ENCODE measurements at regions not wholly inside any gene's neighbourhood (a gene's known extent, or its start where the extent isn't known, plus 50 kb on each side); places are given as distances from the start of the nearest gene placed in this dataset.

DNA sequence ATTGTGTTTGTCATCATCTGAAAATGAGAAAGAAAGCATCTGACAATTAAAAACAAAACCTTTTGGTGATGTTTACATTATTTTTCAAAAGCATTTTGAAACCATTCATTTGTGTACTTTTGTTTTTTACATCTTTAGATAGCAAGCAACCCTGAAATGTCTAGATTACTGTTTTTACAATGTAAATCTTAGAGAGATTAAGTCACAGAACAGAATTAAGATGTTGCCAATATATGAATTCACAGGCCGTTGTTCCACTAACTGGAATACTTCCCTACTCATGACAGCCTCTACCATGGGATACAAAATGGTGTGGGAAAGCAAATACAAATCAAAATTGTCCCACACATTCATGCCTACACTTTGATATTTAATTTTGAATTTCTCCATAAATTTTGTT lies 480.0 kb upstream of the ZEB2 start:
- Histone ChIP-seq H3K27ac (no peak overlapping the region), H3K9me3 (no peaks in the 10 kb centered on the region)
- TF ChIP-seq, protein P1, sequence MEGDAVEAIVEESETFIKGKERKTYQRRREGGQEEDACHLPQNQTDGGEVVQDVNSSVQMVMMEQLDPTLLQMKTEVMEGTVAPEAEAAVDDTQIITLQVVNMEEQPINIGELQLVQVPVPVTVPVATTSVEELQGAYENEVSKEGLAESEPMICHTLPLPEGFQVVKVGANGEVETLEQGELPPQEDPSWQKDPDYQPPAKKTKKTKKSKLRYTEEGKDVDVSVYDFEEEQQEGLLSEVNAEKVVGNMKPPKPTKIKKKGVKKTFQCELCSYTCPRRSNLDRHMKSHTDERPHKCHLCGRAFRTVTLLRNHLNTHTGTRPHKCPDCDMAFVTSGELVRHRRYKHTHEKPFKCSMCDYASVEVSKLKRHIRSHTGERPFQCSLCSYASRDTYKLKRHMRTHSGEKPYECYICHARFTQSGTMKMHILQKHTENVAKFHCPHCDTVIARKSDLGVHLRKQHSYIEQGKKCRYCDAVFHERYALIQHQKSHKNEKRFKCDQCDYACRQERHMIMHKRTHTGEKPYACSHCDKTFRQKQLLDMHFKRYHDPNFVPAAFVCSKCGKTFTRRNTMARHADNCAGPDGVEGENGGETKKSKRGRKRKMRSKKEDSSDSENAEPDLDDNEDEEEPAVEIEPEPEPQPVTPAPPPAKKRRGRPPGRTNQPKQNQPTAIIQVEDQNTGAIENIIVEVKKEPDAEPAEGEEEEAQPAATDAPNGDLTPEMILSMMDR (IDR thresholded peaks at IDR 0.05), result no peak

GRCh38 chr2:144999071-144999875 lies 479.4 kb upstream of the ZEB2 start:
- no peak for ATAC-seq

More for the DNA sequence above, 480.0 kb upstream of the ZEB2 start:
- Histone ChIP-seq H3K27me3 (no peaks in the 10 kb centered on the region), H3K4me1 (no peaks in the 10 kb centered on the region), H3K4me3 (no peak overlapping the region), H3K36me3 (no peaks in the 10 kb centered on the region)
- DNase-seq (no peak), ATAC-seq (no peak)
- intact Hi-C loops (cut with DNase I), result no loop called here

GRCh38 chr2:144998435-144998834 lies 478.5 kb upstream of the ZEB2 start:
- Histone ChIP-seq H3K36me3 (no peaks in the 10 kb centered on the region), H3K4me1 (no peaks in the 10 kb centered on the region), H3K27ac (no peak overlapping the region), H3K4me3 (no peak overlapping the region), H3K9me3 (no peaks in the 10 kb centered on the region), H3K27me3 (no peaks in the 10 kb centered on the region)
- no peak for ATAC-seq
- no peak for DNase-seq
- intact Hi-C loops (cut with DNase I), result no loop called here
- TF ChIP-seq, protein P1 (IDR thresholded peaks at IDR 0.05), result no peak

More at GRCh38 chr2:144999071-144999875, 479.4 kb upstream of the ZEB2 start:
- TF ChIP-seq, protein P1 (IDR thresholded peaks at IDR 0.05), result no peak
- intact Hi-C loops (cut with DNase I), result no loop called here
- no peaks in the 10 kb centered on the region for H3K4me1 ChIP-seq
- no peaks in the 10 kb centered on the region for H3K27me3 ChIP-seq
- no peak overlapping the region for H3K4me3 ChIP-seq
- no peaks in the 10 kb centered on the region for H3K9me3 ChIP-seq
- DNase-seq, result no peak
- no peak overlapping the region for H3K27ac ChIP-seq
- no peaks in the 10 kb centered on the region for H3K36me3 ChIP-seq

DNA sequence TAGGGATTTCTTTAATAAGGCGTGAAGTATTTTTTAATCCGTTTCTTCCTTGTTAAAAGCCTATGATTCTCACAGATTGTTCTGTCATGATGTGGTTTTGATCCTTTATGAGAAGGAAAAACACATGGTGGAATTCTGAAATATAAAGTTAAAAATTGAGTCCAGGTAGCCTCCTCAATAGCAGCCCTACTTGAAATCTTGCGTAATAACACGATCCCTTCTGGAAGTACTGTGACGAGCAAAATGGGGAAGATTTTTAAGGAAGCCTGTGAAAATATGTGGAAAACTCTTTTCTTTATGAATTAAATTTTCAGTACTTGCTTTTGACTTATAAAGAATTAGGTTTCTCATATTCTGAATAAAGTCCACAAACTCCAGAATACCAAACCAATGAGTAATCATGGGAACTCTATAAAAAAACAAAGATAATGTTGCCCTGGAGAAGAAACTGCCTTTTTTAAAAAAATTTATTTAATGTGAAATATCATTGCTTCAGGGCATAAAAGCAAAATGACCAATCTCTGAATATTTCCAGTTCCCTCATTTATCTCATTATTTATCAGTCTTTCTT lies 476.4 kb upstream of the ZEB2 start:
- no peaks in the 10 kb centered on the region for H3K4me1 ChIP-seq
- no peak for ATAC-seq
- DNase-seq, result no peak
- H3K9me3 ChIP-seq, result no peaks in the 10 kb centered on the region
- no peaks in the 10 kb centered on the region for H3K36me3 ChIP-seq
- H3K27ac ChIP-seq, result peak overlapping the region in 1 of 2 donors; percentile 6
- H3K4me3 ChIP-seq, result no peak overlapping the region
- H3K27me3 ChIP-seq, result no peaks in the 10 kb centered on the region
- intact Hi-C loops (cut with DNase I), result no loop called here
- TF ChIP-seq, protein P1 (IDR thresholded peaks at IDR 0.05), result no peak

- Histone ChIP-seq H3K27me3 (no peaks in the 10 kb centered on the region), H3K36me3 (no peaks in the 10 kb centered on the region), H3K4me3 (no peak overlapping the region), H3K27ac (no peak overlapping the region), H3K4me1 (peaks cover 0 to 1% of the 10 kb centered on the region in 2 donors), H3K9me3 (no peaks in the 10 kb centered on the region)
- no peak for ATAC-seq
- peak in 1 of 4 donors; percentile 19 for DNase-seq
- intact Hi-C loops (cut with DNase I), result no loop called here
- TF ChIP-seq, protein P1 (IDR thresholded peaks at IDR 0.05), result no peak
These were observed 475.6 kb upstream of the ZEB2 start for GRCh38 chr2:144995482-144995881.

All from left lung (tissue), 4 donors.